ENCODE measurements at regions not wholly inside any gene's neighbourhood (a gene's known extent, or its start where the extent isn't known, plus 50 kb on each side); places are given as distances from the start of the nearest gene placed in this dataset.

- H3K9me3 ChIP-seq (ENCODE audit: control insufficient read depth, insufficient read depth, low read length) = no peaks in the 10 kb centered on the region
- H3K36me3 ChIP-seq (ENCODE audit: control insufficient read depth, insufficient read depth, low read length) = no peaks in the 10 kb centered on the region
- H3K4me1 ChIP-seq (ENCODE audit: control insufficient read depth, insufficient read depth, low read length) = no peaks in the 10 kb centered on the region
- DNase-seq (ENCODE audit: low read depth, low spot score) = no peak
- H3K4me3 ChIP-seq (ENCODE audit: low read length) = no peak overlapping the region
- no peak overlapping the region for H3K27ac ChIP-seq (ENCODE audit: low read length)
- WGBS (ENCODE audit: insufficient coverage, insufficient read length) = no CpG with 5 or more reads among the region's 4 CpGs
- H3K27me3 ChIP-seq (ENCODE audit: control insufficient read depth, insufficient read depth, low read length) = no peaks in the 10 kb centered on the region
Observed at GRCh38 chr4:59063015-59063720, 1953.0 kb upstream of the IGFBP7 start.

GRCh38 chr4:59068722-59069418, 1958.7 kb upstream of the IGFBP7 start:
- Histone ChIP-seq H3K36me3 (ENCODE audit: control insufficient read depth, insufficient read depth, low read length) (no peaks in the 10 kb centered on the region), H3K27ac (ENCODE audit: low read length) (no peak overlapping the region), H3K4me3 (ENCODE audit: low read length) (no peak overlapping the region), H3K4me1 (ENCODE audit: control insufficient read depth, insufficient read depth, low read length) (no peaks in the 10 kb centered on the region), H3K9me3 (ENCODE audit: control insufficient read depth, insufficient read depth, low read length) (no peaks in the 10 kb centered on the region), H3K27me3 (ENCODE audit: control insufficient read depth, insufficient read depth, low read length) (no peaks in the 10 kb centered on the region)
- DNase-seq (ENCODE audit: low read depth, low spot score) = no peak
- WGBS (ENCODE audit: insufficient coverage, insufficient read length) = 100% methylated on average over 1 of the region's 7 CpGs

- WGBS (ENCODE audit: insufficient coverage, insufficient read length) = no CpG with 5 or more reads among the region's 3 CpGs
Observed at GRCh38 chr4:59086410-59086809, 1976.2 kb upstream of the IGFBP7 start.

GRCh38 chr4:59091146-59092142, 1981.3 kb upstream of the IGFBP7 start:
- H3K27ac ChIP-seq (ENCODE audit: low read length) = no peak overlapping the region
- H3K4me1 ChIP-seq (ENCODE audit: control insufficient read depth, insufficient read depth, low read length) = no peaks in the 10 kb centered on the region
- H3K4me3 ChIP-seq (ENCODE audit: low read length) = no peak overlapping the region
- no CpG with 5 or more reads among the region's 12 CpGs for WGBS (ENCODE audit: insufficient coverage, insufficient read length)
- H3K9me3 ChIP-seq (ENCODE audit: control insufficient read depth, insufficient read depth, low read length) = no peaks in the 10 kb centered on the region
- no peaks in the 10 kb centered on the region for H3K27me3 ChIP-seq (ENCODE audit: control insufficient read depth, insufficient read depth, low read length)
- DNase-seq (ENCODE audit: low read depth, low spot score) = no peak
- H3K36me3 ChIP-seq (ENCODE audit: control insufficient read depth, insufficient read depth, low read length) = no peaks in the 10 kb centered on the region

More at GRCh38 chr4:59086410-59086809, 1976.2 kb upstream of the IGFBP7 start:
- Histone ChIP-seq H3K4me1 (ENCODE audit: control insufficient read depth, insufficient read depth, low read length) (no peaks in the 10 kb centered on the region), H3K9me3 (ENCODE audit: control insufficient read depth, insufficient read depth, low read length) (no peaks in the 10 kb centered on the region), H3K4me3 (ENCODE audit: low read length) (no peak overlapping the region), H3K27me3 (ENCODE audit: control insufficient read depth, insufficient read depth, low read length) (no peaks in the 10 kb centered on the region), H3K27ac (ENCODE audit: low read length) (no peak overlapping the region), H3K36me3 (ENCODE audit: control insufficient read depth, insufficient read depth, low read length) (no peaks in the 10 kb centered on the region)
- DNase-seq (ENCODE audit: low read depth, low spot score) = no peak

GRCh38 chr4:59094505-59094904, 1984.3 kb upstream of the IGFBP7 start:
- no CpG with 5 or more reads among the region's 4 CpGs for WGBS (ENCODE audit: insufficient coverage, insufficient read length)
- Histone ChIP-seq H3K4me1 (ENCODE audit: control insufficient read depth, insufficient read depth, low read length) (no peaks in the 10 kb centered on the region), H3K4me3 (ENCODE audit: low read length) (no peak overlapping the region), H3K27me3 (ENCODE audit: control insufficient read depth, insufficient read depth, low read length) (no peaks in the 10 kb centered on the region), H3K36me3 (ENCODE audit: control insufficient read depth, insufficient read depth, low read length) (no peaks in the 10 kb centered on the region), H3K9me3 (ENCODE audit: control insufficient read depth, insufficient read depth, low read length) (no peaks in the 10 kb centered on the region), H3K27ac (ENCODE audit: low read length) (no peak overlapping the region)
- no peak for DNase-seq (ENCODE audit: low read depth, low spot score)

GRCh38 chr4:59102311-59102710, 1992.1 kb upstream of the IGFBP7 start:
- H3K36me3 ChIP-seq (ENCODE audit: control insufficient read depth, insufficient read depth, low read length) = no peaks in the 10 kb centered on the region
- no peaks in the 10 kb centered on the region for H3K9me3 ChIP-seq (ENCODE audit: control insufficient read depth, insufficient read depth, low read length)
- no peak overlapping the region for H3K27ac ChIP-seq (ENCODE audit: low read length)
- WGBS (ENCODE audit: insufficient coverage, insufficient read length) = no CpG with 5 or more reads among the region's 2 CpGs
- H3K4me3 ChIP-seq (ENCODE audit: low read length) = no peak overlapping the region
- DNase-seq (ENCODE audit: low read depth, low spot score) = no peak
- no peaks in the 10 kb centered on the region for H3K4me1 ChIP-seq (ENCODE audit: control insufficient read depth, insufficient read depth, low read length)
- H3K27me3 ChIP-seq (ENCODE audit: control insufficient read depth, insufficient read depth, low read length) = no peaks in the 10 kb centered on the region

- Histone ChIP-seq H3K36me3 (ENCODE audit: control insufficient read depth, insufficient read depth, low read length) (no peaks in the 10 kb centered on the region), H3K27me3 (ENCODE audit: control insufficient read depth, insufficient read depth, low read length) (no peaks in the 10 kb centered on the region), H3K4me1 (ENCODE audit: control insufficient read depth, insufficient read depth, low read length) (no peaks in the 10 kb centered on the region), H3K4me3 (ENCODE audit: low read length) (no peak overlapping the region), H3K27ac (ENCODE audit: low read length) (no peak overlapping the region), H3K9me3 (ENCODE audit: control insufficient read depth, insufficient read depth, low read length) (no peaks in the 10 kb centered on the region)
- no peak for DNase-seq (ENCODE audit: low read depth, low spot score)
- WGBS (ENCODE audit: insufficient coverage, insufficient read length) = no CpG with 5 or more reads among the region's 4 CpGs
Observed at GRCh38 chr4:59120287-59120814, 2010.2 kb upstream of the IGFBP7 start.

- WGBS (ENCODE audit: insufficient coverage, insufficient read length) = no CpG with 5 or more reads among the region's 2 CpGs
- no peak for DNase-seq (ENCODE audit: low read depth, low spot score)
- Histone ChIP-seq H3K4me1 (ENCODE audit: control insufficient read depth, insufficient read depth, low read length) (no peaks in the 10 kb centered on the region), H3K27ac (ENCODE audit: low read length) (no peak overlapping the region), H3K4me3 (ENCODE audit: low read length) (no peak overlapping the region), H3K9me3 (ENCODE audit: control insufficient read depth, insufficient read depth, low read length) (no peaks in the 10 kb centered on the region), H3K27me3 (ENCODE audit: control insufficient read depth, insufficient read depth, low read length) (no peaks in the 10 kb centered on the region), H3K36me3 (ENCODE audit: control insufficient read depth, insufficient read depth, low read length) (no peaks in the 10 kb centered on the region)
Observed at GRCh38 chr4:59122626-59123025, 2012.4 kb upstream of the IGFBP7 start.

- no peak for DNase-seq (ENCODE audit: low read depth, low spot score)
- WGBS (ENCODE audit: insufficient coverage, insufficient read length) = no CpG with 5 or more reads among the region's 4 CpGs
- Histone ChIP-seq H3K36me3 (ENCODE audit: control insufficient read depth, insufficient read depth, low read length) (no peaks in the 10 kb centered on the region), H3K4me3 (ENCODE audit: low read length) (no peak overlapping the region), H3K27ac (ENCODE audit: low read length) (no peak overlapping the region), H3K27me3 (ENCODE audit: control insufficient read depth, insufficient read depth, low read length) (no peaks in the 10 kb centered on the region), H3K4me1 (ENCODE audit: control insufficient read depth, insufficient read depth, low read length) (no peaks in the 10 kb centered on the region), H3K9me3 (ENCODE audit: control insufficient read depth, insufficient read depth, low read length) (no peaks in the 10 kb centered on the region)
Observed at GRCh38 chr4:59126159-59126558, 2016.0 kb upstream of the IGFBP7 start.

GRCh38 chr4:59127006-59127405, 2016.8 kb upstream of the IGFBP7 start:
- H3K4me1 ChIP-seq (ENCODE audit: control insufficient read depth, insufficient read depth, low read length) = no peaks in the 10 kb centered on the region
- H3K4me3 ChIP-seq (ENCODE audit: low read length) = no peak overlapping the region
- no peak overlapping the region for H3K27ac ChIP-seq (ENCODE audit: low read length)
- no peaks in the 10 kb centered on the region for H3K27me3 ChIP-seq (ENCODE audit: control insufficient read depth, insufficient read depth, low read length)
- DNase-seq (ENCODE audit: low read depth, low spot score) = no peak
- no peaks in the 10 kb centered on the region for H3K36me3 ChIP-seq (ENCODE audit: control insufficient read depth, insufficient read depth, low read length)
- H3K9me3 ChIP-seq (ENCODE audit: control insufficient read depth, insufficient read depth, low read length) = no peaks in the 10 kb centered on the region
- no CpG with 5 or more reads among the region's 5 CpGs for WGBS (ENCODE audit: insufficient coverage, insufficient read length)

All from iPS DF 6.9 (cell line).